SH-SY5Y (cell line): ENCODE measurements at regions not wholly inside any gene's neighbourhood (a gene's known extent, or its start where the extent isn't known, plus 50 kb on each side); places are given as distances from the start of the nearest gene placed in this dataset.

Experiments used
- GATA2 ChIP-seq: IDR thresholded peaks from 2 replicates; pipeline ENCODE4 v1.6.1; 2011; ENCODE audit warnings: mild to moderate bottlenecking, low read depth, low read length
- GATA3 ChIP-seq: IDR thresholded peaks from 2 replicates; pipeline ENCODE4 v1.6.1; 2011; ENCODE audit warnings: low read depth, mild to moderate bottlenecking, low read length, moderate library complexity

- peak; percentile 71 for TF ChIP-seq GATA2
- peak; percentile 68 for TF ChIP-seq GATA3
Measured at GRCh38 chrX:122055979-122056715, 1008.7 kb downstream of the GLUD2 start.
